HCT116 (cell line): ENCODE measurements at regions not wholly inside any gene's neighbourhood (a gene's known extent, or its start where the extent isn't known, plus 50 kb on each side); places are given as distances from the start of the nearest gene placed in this dataset.

ENCODE experiments used
- CTCF ChIP-seq, 3 experiments: fragments of 200-600 bp in 1 of 3; sonication (generic) in 1 of 3; IDR thresholded peaks in 2 of 3; conservative IDR thresholded peaks in 1 of 3; 2 replicates each; pipeline ENCODE4 v1.5.1; 2012 to 2017; ENCODE audit warnings: low read depth in 2 of 3, low read length in 2 of 3, antibody characterized with exemption in 1 of 3, borderline replicate concordance in 1 of 3, control low read depth in 1 of 3, mild to moderate bottlenecking in 1 of 3, mixed read lengths in 1 of 3, mixed run types in 1 of 3, moderate library complexity in 1 of 3; ENCODE audit not compliant: insufficient read depth in 1 of 3
- EZH2 ChIP-seq: fragments of 200-600 bp; sonication (generic); IDR thresholded peaks from 2 replicates; pipeline ENCODE4 v1.6.1; 2017; ENCODE audit warnings: antibody characterized with exemption, mixed run types
- POLR2A ChIP-seq: IDR thresholded peaks from 2 replicates; pipeline ENCODE4 v1.7.0; 2011; ENCODE audit warnings: borderline replicate concordance; ENCODE audit not compliant: insufficient read depth, insufficient read length; ENCODE audit errors: extremely low read depth
- POLR2AphosphoS5 ChIP-seq: IDR thresholded peaks from 2 replicates; pipeline ENCODE4 v1.6.1; 2011; ENCODE audit warnings: mild to moderate bottlenecking, low read depth, low read length, moderate library complexity
- RAD21 ChIP-seq: IDR thresholded peaks from 2 replicates; pipeline ENCODE4 v1.6.1; 2012; ENCODE audit warnings: low read depth, mild to moderate bottlenecking
- SP1 ChIP-seq: IDR thresholded peaks from 2 replicates; pipeline ENCODE4 v1.6.1; 2012; ENCODE audit warnings: low read depth
- TF ChIP-seq, protein P1 (sequence below): IDR thresholded peaks from 2 replicates; pipeline ENCODE4 v1.6.1; 2012

- no peak for TF ChIP-seq CTCF (IDR thresholded peaks at IDR 0.05 in 2 of 3, conservative IDR thresholded peaks at IDR 0.05 in 1 of 3; ENCODE audit: borderline replicate concordance in 1 of 3, insufficient read depth in 1 of 3, low read depth in 2 of 3, low read length in 2 of 3)
- TF ChIP-seq POLR2A: no peak
- TF ChIP-seq EZH2: no peak
- TF ChIP-seq, protein P1, sequence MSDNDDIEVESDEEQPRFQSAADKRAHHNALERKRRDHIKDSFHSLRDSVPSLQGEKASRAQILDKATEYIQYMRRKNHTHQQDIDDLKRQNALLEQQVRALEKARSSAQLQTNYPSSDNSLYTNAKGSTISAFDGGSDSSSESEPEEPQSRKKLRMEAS: no peak
- TF ChIP-seq RAD21: no peak
- no peak for TF ChIP-seq SP1
- TF ChIP-seq POLR2AphosphoS5: no peak
Observed at GRCh38 chr17:71934520-71934919, 186.3 kb upstream of the SOX9 start.
